BE2C (cell line): ENCODE measurements at regions not wholly inside any gene's neighbourhood (a gene's known extent, or its start where the extent isn't known, plus 50 kb on each side); places are given as distances from the start of the nearest gene placed in this dataset.

Source experiments
- DNase-seq: peaks from one replicate; pipeline ENCODE4 v3.0.0-alpha.2; 2020
- H3K27me3 ChIP-seq: fragments of 250-450 bp; sonication (Bioruptor Pico); 2 replicates; pipeline ENCODE4 v1.5.1; 2020; ENCODE audit warnings: mild to moderate bottlenecking
- H3K36me3 ChIP-seq: fragments of 250-450 bp; sonication (Bioruptor Pico); 2 replicates; pipeline ENCODE4 v1.5.1; 2020; ENCODE audit warnings: mild to moderate bottlenecking
- H3K4me1 ChIP-seq: fragments of 250-450 bp; sonication (Bioruptor Pico); 2 replicates; pipeline ENCODE4 v1.5.1; 2020
- H3K4me3 ChIP-seq: 2 replicates; pipeline ENCODE4 v1.5.1; 2011; ENCODE audit warnings: low read depth, low read length
- H3K9me3 ChIP-seq: fragments of 250-450 bp; sonication (Bioruptor Pico); 2 replicates; pipeline ENCODE4 v1.5.1; 2020
- TF ChIP-seq, protein P1 (sequence below): IDR thresholded peaks from 2 replicates; pipeline ENCODE4 v1.5.1; 2012; ENCODE audit warnings: mild to moderate bottlenecking, low read depth, low read length

DNA sequence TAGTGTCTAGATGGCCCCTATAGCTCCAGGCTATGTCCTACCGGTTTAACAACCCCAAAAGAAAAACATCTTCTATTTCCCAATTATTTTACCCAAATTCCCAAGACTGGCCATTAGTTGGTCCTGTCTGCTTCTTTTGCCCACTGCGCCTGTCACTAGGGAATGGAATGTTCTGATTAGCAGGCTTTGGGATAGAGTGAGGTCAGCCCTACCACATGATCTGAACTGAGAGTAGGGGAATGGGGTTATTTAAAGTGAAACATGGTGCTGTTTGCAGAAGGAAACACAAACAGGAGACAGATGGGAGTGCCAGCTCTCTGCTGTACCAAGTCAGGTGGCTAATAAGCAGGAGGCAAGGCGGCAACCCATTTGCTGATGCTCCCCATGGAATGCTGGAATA lies 635.6 kb upstream of the CFAP20DC start:
- Histone ChIP-seq H3K4me1 (no peaks in the 10 kb centered on the region), H3K9me3 (no peaks in the 10 kb centered on the region)
- TF ChIP-seq, protein P1, sequence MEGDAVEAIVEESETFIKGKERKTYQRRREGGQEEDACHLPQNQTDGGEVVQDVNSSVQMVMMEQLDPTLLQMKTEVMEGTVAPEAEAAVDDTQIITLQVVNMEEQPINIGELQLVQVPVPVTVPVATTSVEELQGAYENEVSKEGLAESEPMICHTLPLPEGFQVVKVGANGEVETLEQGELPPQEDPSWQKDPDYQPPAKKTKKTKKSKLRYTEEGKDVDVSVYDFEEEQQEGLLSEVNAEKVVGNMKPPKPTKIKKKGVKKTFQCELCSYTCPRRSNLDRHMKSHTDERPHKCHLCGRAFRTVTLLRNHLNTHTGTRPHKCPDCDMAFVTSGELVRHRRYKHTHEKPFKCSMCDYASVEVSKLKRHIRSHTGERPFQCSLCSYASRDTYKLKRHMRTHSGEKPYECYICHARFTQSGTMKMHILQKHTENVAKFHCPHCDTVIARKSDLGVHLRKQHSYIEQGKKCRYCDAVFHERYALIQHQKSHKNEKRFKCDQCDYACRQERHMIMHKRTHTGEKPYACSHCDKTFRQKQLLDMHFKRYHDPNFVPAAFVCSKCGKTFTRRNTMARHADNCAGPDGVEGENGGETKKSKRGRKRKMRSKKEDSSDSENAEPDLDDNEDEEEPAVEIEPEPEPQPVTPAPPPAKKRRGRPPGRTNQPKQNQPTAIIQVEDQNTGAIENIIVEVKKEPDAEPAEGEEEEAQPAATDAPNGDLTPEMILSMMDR, result no peak

DNA sequence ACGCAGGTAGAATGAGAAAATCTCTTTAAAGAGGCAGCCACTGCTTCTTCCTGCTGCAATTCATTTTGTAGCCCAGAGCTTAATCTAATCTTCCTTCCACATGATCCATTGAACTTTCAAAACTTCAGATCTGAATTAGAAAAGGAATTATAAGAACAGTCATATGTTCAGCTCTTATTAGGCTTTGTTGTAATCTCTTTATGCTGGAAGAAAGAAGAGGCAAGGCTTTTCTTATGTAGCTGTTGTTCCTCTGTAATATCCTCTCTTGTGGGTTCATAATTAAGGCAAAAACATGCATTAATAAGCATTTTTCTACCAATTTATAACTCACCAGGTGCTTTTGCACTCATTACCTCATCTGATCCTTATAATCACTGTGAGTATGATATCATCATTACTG lies 634.9 kb upstream of the CFAP20DC start:
- Histone ChIP-seq H3K36me3 (no peaks in the 10 kb centered on the region), H3K4me1 (no peaks in the 10 kb centered on the region), H3K4me3 (no peak overlapping the region), H3K27me3 (no peaks in the 10 kb centered on the region), H3K9me3 (no peaks in the 10 kb centered on the region)
- TF ChIP-seq, protein P1, result no peak
- no peak for DNase-seq

More for the DNA sequence above, 635.6 kb upstream of the CFAP20DC start:
- H3K4me3 ChIP-seq, result no peak overlapping the region
- no peak for DNase-seq
- no peaks in the 10 kb centered on the region for H3K27me3 ChIP-seq
- H3K36me3 ChIP-seq, result no peaks in the 10 kb centered on the region

DNA sequence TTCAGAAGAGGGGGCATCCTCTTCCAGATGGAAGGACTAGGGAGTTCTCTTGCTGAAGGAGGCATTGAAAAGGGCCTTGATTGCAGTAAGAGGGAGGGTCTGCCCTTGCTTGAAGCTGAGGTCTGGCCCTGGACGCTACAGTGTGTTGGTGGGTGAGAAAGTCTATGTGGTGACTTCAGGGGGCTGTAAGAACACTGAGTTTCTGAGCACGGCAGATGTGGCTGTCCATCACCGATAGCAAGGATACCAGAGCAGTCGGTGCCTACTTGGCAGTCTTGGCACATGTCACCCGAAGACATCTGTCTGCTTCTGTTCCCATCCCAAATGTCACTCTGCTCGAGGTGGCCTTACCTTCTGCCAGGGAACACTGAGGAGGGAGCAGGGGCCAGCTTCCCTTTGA lies 631.1 kb upstream of the CFAP20DC start:
- Histone ChIP-seq H3K4me3 (no peak overlapping the region), H3K9me3 (no peaks in the 10 kb centered on the region), H3K36me3 (no peaks in the 10 kb centered on the region), H3K4me1 (no peaks in the 10 kb centered on the region), H3K27me3 (no peaks in the 10 kb centered on the region)
- TF ChIP-seq, protein P1, result no peak
- no peak for DNase-seq

DNA sequence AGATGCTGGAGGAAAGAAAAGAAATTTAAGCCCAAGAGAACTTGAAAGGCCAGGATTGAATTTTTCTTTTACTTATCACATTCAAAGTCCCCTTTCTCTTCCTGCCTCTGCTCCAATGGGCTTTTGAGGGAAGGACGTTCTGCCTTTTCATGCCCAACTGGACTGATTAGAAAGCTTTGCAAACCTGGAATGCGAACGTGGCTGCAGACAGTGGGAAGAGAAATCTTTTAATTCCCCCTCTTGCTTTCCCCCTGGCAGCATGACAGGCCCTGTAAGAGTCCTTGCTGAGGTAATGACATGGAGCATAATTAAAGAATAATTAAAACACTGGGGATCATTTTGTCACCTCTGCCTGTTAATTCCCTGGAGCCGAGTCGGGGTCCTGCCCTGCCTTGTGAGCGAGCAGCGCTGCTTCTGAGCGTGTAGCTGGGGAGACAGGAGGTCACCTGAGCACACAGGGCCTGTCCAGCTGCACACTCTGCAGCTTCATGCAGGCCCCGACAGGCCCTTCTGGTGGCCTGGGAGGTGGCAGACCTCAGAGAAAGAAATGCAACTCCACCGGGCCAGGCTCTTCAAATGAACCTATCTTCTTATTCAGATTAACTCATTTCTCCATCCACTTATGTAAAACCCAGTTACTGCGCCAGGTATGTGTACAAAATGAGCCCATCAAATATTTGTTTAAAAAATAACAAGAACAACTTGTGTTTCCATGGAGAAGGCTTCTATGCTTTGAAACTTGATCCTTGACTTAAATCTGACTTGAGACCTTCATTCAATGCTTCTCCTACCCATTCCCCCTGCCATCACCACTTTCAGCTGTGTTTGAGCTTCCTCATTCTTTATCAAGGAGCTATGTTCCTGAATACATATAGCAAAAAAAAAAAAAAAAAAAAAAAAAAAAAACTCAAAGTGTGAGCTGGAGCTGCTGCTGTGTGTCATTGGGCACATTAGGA lies 628.2 kb upstream of the CFAP20DC start:
- H3K4me1 ChIP-seq, result no peaks in the 10 kb centered on the region
- H3K9me3 ChIP-seq, result no peaks in the 10 kb centered on the region
- no peak for DNase-seq
- no peaks in the 10 kb centered on the region for H3K36me3 ChIP-seq
- TF ChIP-seq, protein P1, result no peak
- no peak overlapping the region for H3K4me3 ChIP-seq
- no peaks in the 10 kb centered on the region for H3K27me3 ChIP-seq

DNA sequence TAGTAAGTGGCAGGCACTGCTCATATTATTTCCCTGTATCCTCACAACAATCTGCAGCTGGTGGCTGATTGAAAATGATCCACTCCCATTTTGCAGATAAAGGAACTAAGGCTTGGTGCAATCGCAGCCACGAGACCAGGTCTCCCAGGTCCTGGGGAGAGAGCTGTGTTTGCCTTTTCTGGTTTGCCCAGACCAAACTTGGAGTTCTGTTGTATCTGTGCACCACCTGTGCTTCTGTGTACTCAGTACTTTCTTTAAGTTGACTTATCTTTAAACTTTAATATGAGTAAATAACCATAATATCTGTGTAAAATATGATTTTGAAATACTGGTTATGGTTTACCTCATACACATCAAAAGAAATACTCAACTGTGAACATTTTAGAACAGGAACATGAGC lies 625.7 kb upstream of the CFAP20DC start:
- Histone ChIP-seq H3K4me1 (no peaks in the 10 kb centered on the region), H3K36me3 (no peaks in the 10 kb centered on the region), H3K4me3 (no peak overlapping the region), H3K9me3 (no peaks in the 10 kb centered on the region), H3K27me3 (no peaks in the 10 kb centered on the region)
- no peak for DNase-seq
- TF ChIP-seq, protein P1, result no peak
